Heart left ventricle (tissue), 13 donors: ENCODE measurements at regions not wholly inside any gene's neighbourhood (a gene's known extent, or its start where the extent isn't known, plus 50 kb on each side); places are given as distances from the start of the nearest gene placed in this dataset.

Experiments
- CTCF ChIP-seq, 12 donors: fragments of 200-600 bp; sonication (generic) in 4 of 12; IDR thresholded peaks; one replicate each; pipeline versions ENCODE4 v1.5.0 to v1.8.0; 2018 to 2022; ENCODE audit warnings: antibody characterized with exemption in 12 of 12, mild to moderate bottlenecking in 5 of 12
- POLR2A ChIP-seq, 2 donors: fragments of 450-650 bp; IDR thresholded peaks; one replicate each; pipeline ENCODE4 v1.6.1; 2017; ENCODE audit warnings: antibody characterized with exemption in 2 of 2, mild to moderate bottlenecking in 2 of 2, moderate library complexity in 2 of 2
- donor health status: ischemic (EF 13 %, LVEDD 7.1; RV severe dilation, severe dysfunction).
- donor health status: DM: no; HTN: yes; CAD: no.
- donor health status: DM: no; HTN: no; CAD: no.
- donor health status: ischemic (EF 25% LVEDD 6.9; RV normal size, moderate dysfunction).
- donor health status: ischemic (EF 25% LVEDD 5.7; RV mildly dilated, moderate dysfunction).
- donor health status: ischemic (EF 35%, LVEDD 5.7; RV mildly dilated, moderate dysfunction).
- donor health status: nonischemic (EF 11% LVEDD 7.7; RV severe dilation, severe dysfunction).
- donor health status: DM: yes; HTN: yes; CAD: no.
- donor health status: PGD.
- donor health status: ischemic (EF 29% LVEDD 5.4; RV normal size, mild dysfunction).
- donor health status: nonischemic (EF 23%, LVEDD 6.1; RV moderate dilation, normal function).

DNA sequence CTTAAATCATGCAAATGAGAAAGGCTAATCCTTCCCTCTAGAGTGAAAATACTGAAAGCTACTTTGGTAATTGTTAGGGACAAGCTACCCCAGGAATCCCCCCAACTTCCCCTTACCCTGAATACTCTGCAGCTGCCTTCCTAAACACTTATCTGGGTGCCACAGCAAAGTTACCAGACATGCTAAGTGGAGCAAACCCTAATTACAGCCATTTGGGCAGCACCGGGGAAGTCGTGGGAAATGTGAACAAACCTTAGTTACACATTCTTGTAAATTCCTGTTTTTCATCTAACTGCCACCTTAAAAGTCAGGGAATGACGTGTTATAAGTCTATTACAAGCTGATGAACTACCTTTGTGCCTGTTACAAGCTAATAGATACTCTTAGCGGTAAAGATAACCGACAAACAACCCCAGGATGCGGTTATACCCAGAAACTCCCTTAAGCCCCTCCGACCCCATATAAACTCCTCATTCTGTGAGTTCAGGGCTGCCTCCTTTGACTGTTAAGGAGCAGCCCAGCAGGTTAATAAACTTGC, 66.0 kb upstream of the PLAC8 start:
- no peak for TF ChIP-seq CTCF (IDR thresholded peaks at IDR 0.05)
- TF ChIP-seq POLR2A (IDR thresholded peaks at IDR 0.05), result no peak
